Epithelial cell of esophagus (primary cell): ENCODE measurements at regions not wholly inside any gene's neighbourhood (a gene's known extent, or its start where the extent isn't known, plus 50 kb on each side); places are given as distances from the start of the nearest gene placed in this dataset.

Source experiments
- DNase-seq: peaks from one replicate; pipeline ENCODE4 v3.0.0; 2010; ENCODE audit warnings: low read depth
- H3K4me3 ChIP-seq: 2 replicates; pipeline ENCODE4 v1.5.1; 2011; ENCODE audit warnings: mild to moderate bottlenecking, low read length, control low read depth
- TF ChIP-seq, protein P1 (sequence below): IDR thresholded peaks from 2 replicates; pipeline ENCODE4 v1.5.1; 2011; ENCODE audit warnings: low read depth, mild to moderate bottlenecking, low read length, control low read depth, inconsistent platforms; ENCODE audit not compliant: insufficient read depth; ENCODE audit errors: missing control alignments

DNA sequence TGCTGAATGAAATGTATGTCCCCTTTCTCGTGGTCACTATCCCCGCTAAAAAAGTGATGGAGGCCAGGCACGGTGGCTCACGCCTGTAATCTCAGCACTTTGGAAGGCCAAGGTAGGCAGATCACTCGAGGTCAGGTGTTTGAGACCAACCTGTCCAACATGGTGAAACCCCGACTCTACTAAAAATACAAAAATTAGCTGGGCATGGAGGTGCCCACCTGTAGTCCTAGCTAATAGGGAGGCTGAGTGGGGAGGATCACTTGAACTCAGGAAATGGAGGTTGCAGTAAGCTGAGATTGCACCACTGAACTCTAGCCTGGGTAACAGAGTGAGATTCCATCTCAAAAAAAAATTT is 91.4 kb upstream of the MKLN1 start:
- DNase-seq = no peak
- TF ChIP-seq, protein P1, sequence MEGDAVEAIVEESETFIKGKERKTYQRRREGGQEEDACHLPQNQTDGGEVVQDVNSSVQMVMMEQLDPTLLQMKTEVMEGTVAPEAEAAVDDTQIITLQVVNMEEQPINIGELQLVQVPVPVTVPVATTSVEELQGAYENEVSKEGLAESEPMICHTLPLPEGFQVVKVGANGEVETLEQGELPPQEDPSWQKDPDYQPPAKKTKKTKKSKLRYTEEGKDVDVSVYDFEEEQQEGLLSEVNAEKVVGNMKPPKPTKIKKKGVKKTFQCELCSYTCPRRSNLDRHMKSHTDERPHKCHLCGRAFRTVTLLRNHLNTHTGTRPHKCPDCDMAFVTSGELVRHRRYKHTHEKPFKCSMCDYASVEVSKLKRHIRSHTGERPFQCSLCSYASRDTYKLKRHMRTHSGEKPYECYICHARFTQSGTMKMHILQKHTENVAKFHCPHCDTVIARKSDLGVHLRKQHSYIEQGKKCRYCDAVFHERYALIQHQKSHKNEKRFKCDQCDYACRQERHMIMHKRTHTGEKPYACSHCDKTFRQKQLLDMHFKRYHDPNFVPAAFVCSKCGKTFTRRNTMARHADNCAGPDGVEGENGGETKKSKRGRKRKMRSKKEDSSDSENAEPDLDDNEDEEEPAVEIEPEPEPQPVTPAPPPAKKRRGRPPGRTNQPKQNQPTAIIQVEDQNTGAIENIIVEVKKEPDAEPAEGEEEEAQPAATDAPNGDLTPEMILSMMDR = no peak
- no peak overlapping the region for H3K4me3 ChIP-seq

DNA sequence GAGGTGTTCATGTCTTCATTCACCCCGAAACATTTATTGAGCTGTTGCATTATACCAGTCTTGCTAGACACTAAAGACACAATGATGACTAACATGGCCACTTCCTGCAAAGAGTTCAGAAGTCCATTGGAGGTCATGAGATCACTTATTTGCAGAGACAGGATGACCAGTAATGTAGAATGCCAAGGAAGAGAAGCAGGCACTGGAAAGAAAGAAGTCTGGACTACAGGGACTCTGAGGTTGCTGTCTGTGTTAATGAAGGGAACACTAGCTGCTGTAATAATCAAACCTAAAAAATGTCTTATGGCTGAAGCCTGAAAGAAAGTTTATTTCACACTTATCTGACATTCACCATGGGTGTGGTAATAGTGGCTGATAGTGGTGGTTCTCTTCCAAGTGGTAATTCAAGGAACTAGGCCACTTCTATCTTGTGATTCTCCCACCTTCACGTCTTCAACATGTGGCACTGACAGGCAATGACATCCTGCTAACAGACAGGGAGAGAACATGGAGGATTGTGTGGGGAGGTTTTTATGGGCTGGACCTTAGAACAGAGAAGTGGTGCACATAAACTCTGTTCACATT is 89.2 kb upstream of the MKLN1 start:
- H3K4me3 ChIP-seq = no peak overlapping the region
- peak; percentile 50 for DNase-seq
- TF ChIP-seq, protein P1 = no peak

DNA sequence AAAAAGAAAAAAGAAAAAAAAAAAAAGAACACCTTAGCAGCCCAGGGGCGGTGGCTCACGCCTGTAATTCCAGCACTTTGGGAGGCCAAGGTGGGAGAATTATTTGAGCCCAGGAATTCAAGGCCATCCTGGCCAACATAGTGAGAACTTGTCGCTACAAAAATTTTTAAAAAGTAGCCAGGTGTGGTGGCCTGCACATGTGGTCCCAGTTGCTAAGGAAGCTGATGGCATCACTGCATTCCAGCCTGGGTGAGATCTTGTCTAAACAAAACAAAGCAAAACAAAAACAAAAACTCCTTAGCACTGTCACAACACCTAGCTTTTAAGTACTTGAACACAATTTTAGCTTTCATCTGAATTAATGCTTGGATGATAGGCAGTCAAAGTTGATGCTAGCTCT is 86.3 kb upstream of the MKLN1 start:
- DNase-seq = peak; percentile 15
- H3K4me3 ChIP-seq = no peak overlapping the region
- TF ChIP-seq, protein P1 = no peak

DNA sequence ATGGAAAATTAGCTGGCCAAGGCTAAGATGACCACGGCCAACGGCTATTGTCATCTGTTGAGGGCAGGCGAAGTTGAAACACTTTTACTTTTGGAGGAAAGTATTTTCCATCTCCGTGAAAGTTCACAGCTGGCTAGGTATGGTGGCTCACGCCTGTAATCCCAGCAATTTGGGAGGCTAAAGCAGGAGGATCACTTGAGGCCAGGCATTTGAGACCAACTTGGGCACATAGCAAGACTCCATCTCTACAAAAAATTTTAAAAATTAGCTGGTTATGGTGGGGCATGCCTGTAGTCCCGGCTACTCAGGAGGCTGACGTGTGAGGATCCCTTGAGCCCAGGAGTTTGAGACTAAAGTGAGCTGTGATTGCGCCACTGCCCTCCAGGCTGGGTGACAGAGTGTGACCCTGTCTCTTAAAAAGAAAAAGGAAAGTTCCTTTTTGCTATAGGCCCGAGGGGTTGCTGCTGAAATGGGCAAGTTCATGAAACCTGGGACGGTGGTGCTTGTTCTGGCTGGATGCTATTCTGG is 85.5 kb upstream of the MKLN1 start:
- TF ChIP-seq, protein P1 = no peak
- no peak for DNase-seq
- H3K4me3 ChIP-seq = no peak overlapping the region

DNA sequence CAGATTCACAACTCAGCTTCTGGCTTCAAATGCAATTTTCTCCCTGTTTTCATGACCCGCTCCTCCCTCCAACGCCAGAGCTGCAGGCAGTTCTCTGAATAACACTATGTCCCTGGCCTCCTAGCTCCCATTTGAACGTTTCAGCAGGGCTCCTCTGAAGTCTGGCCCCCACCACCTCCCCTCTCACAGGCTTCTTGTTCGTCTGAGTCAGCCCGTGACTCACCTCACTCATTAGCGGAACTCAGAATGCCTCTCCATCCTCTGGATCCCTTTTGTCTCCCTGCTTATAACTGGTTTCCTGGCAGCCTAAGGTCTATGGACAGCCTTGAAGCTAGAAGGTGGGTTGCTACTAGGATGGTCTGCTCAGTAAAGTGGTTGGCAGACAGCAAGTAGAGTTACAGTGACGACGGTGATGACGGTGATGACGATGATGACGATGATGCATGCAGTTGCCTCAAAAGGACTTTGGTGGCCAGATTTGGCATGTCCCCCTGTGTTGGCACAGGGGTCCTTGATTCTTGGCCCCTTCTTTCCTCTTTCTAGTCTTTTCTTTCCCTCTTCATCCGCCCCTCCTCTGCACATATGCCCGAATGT is 83.3 kb upstream of the MKLN1 start:
- peak; percentile 78 for DNase-seq
- no peak overlapping the region for H3K4me3 ChIP-seq
- TF ChIP-seq, protein P1 = no peak

DNA sequence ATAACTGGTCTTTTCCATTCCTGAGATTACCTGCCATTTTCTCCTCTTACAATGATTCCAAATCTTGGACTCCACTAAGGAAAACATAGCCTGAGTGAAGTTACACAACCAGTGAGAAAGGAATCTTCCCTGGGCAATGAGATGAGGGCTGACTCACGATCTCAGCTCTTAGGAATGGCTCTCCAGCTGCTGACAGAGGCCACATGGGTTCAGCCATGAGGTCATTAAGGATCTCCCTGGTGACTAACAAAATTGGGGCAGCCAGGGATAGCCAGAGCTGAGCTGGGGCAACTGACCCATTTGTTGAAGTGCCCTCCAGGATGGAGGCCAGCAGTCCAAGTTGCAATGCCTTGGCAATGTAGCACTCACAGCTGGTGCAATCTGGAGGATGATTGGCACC is 78.7 kb upstream of the MKLN1 start:
- TF ChIP-seq, protein P1 = no peak
- DNase-seq = peak; percentile 91
- no peak overlapping the region for H3K4me3 ChIP-seq

DNA sequence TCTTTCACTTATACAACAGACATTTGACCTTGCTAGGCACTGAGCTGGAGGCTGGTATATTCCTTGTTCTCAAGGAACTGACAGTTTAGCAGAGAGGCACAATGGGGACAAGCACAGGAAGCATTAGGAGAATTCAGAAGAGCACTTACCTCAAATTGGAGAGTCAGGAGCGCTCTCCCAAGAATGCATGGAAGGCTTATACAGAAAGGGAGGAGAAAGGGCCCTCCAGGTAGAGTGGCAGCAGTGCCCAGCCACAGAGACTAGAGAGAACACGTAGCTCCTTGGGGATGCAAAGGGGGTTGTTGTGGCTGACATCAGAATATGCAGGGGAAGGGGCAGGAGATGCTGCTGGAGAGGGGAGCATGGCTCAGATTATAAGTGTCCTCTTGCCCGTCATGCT is 78.2 kb upstream of the MKLN1 start:
- H3K4me3 ChIP-seq = no peak overlapping the region
- TF ChIP-seq, protein P1 = no peak
- DNase-seq = no peak
